NCI-H345 treated with DMSO at 0.1 percent for 48 hours (cell line): ENCODE measurements at regions not wholly inside any gene's neighbourhood (a gene's known extent, or its start where the extent isn't known, plus 50 kb on each side); places are given as distances from the start of the nearest gene placed in this dataset.

ENCODE experiments used
- DNase-seq: peaks from one replicate; lab custom pipeline; 2025; ENCODE audit not compliant: unreplicated experiment; lab: John Stamatoyannopoulos, UW

DNA sequence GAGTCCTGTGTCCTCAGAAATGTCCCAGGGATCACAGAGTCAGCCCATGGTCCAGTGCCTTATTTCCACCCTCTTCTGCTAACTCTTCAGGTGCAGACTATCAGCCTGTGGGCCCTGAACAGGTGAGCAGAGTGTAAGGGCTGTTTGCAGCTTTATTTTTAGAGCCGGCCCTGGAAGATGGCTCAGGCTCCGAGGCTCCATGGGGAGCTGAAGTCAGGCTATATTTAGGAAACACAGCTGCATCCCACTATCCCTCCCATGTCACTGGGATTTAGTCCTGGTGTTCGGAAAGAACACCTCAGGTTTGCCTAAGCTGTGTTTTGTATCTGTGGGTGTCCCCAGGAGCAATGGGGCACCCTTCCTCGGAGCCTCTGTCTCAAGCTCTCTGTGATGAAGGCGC is 126.9 kb downstream of the RPS24 start:
- DNase-seq = no peak

DNA sequence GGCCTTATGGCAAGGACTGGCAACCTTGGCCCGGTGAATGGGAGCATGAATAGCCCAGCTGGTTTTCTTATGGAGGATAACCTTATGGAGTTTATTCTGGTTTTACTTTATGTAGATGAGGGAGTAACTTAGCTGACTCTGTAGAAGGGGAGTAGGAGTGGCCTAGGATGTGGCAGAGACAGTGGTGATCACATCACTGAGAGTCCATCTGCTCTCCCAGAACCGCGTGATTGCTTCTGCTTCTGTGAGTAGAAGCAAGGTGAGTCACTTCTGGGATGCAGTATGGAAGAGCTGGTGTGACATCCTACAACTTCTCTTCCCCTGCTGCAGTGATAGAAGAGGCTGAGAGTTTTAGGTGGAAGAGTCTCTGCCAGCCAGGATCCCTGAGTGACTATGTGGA is 129.2 kb downstream of the RPS24 start:
- no peak for DNase-seq

GRCh38 chr10:78164702-78165101 is 131.0 kb downstream of the RPS24 start:
- no peak for DNase-seq

DNA sequence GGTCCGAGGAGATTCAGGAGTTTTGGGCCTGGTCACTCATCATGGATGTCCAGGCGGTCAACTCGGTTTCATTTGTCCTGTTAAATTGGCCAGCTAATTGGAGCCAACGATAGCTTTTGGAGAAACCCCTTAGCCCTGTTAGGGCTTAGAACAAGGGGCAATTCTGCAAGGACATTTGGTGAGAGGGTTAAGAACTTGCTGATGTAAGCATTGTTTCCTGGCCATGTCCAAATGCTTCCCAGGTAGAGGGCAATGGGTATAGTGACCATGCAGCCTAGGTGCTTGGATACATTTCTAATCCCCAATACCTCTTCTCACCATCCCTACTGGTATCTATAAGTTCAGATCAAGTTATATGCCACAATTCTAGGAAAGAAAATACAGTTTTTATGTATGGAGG is 131.5 kb downstream of the RPS24 start:
- no peak for DNase-seq

GRCh38 chr10:78165617-78166016 is 132.0 kb downstream of the RPS24 start:
- DNase-seq = no peak

- DNase-seq = no peak
Measured at GRCh38 chr10:78166261-78166660, 132.6 kb downstream of the RPS24 start.

DNA sequence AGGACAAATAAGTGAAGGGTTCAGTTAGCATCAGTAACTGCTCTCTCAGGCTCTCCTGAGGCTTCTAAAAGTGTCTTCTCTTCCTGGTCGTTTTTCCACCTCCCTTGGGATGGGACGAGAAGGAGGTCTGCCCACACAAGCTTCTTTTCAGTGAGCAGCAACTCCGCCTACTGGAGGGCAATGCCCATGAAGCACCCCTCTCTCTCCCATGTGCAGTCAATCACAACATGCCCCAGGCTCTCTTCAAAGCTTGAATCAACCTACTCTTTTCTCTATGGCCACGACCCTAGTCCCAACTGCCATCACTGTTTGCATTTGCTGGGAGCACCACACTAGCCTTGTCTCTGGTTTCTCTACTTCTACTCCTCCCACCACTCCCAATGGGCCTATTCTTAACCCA is 135.6 kb downstream of the RPS24 start:
- no peak for DNase-seq

DNA sequence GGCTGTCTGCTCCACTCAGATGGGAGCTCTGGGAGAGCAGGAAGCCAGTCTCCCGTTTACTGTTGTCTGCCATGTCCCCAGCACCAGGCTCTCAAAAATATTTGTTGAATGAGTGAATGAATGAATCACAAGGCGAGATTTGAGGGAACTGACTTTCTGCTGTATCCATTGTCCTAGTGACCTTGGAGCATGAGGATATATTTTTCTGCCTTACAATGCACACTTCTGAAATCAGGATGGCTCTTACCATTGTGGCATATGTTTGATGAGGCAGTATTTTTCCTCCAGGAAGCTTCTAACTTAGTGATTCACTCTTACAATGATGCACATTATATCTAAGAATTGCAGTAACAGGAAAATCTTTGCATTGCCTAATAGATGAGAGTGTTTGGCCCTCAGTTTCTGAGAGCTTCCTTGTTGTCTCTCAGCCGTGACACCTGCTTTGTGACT is 136.4 kb downstream of the RPS24 start:
- DNase-seq = no peak

DNA sequence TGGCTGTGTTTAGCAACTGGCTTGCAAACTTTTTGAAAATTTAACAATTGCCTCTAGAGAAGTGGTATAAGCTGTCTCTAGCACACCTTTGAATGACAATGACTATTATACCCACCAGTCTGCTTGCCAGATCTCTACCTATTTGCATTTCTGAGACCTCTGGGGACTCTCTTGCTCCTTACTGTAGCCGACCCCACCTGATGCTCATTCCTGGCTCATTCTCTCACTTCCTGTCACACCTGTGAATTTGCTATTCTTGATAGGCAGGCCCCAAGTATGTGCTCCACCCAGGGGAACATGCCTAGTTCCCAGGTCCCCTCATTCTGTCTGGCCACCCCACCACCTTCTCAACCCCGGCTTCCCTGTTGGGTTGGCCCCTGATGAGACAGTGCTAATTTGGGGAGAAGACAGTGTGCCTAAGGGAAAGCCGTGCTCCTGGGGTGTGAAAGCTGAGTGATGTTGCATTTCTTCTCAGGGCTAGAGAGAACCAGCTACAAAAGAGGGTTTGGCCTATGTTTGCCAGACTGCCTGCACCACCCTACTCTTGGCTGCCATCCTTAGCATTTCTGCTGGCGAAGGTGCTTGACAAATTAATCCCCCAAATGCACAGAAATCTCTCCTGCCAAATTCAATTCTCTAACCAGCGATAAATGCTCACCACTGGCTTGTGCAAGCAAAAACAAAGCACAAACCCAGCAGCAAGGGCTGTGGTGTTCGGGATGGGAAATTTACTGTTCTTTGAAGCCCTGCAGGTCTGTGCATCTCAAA is 138.2 kb downstream of the RPS24 start:
- no peak for DNase-seq

GRCh38 chr10:78173360-78174015 is 139.8 kb downstream of the RPS24 start:
- no peak for DNase-seq

- no peak for DNase-seq
Measured at GRCh38 chr10:78175444-78176015, 141.9 kb downstream of the RPS24 start.

- DNase-seq = no peak
Measured at GRCh38 chr10:78176320-78177317, 143.0 kb downstream of the RPS24 start.

DNA sequence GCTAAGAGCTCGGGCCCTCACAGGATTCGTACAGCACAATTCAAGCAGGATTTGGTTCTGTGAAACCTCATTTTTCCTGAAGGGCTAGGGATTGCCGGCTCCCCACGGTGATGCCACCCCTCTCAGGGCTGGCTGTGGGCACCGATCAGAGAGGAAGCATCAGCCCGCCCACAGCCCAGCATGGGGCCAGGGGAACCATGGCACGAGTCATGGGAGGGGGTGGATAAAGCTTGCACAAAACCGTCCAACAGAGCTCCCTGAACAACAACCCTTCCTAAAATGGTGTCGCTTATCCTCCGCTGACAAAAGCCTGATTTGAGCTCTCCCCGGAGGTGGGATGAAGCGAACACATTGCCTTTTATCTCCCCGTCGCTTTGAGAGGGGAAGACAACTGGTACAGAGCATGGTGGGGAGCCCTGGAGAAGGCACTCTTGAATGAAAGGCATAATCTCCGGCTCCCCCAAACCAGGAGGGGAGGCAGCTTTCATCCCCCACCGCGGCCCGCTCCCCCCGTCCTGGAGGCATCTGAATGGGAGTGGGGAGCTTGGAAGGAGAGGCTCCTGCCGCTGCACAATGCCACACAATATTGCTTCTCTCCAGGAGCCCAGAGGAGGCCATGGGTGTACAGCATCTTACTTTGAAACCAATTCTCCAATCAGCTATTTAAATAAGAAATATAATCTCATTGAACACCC is 144.0 kb downstream of the RPS24 start:
- no peak for DNase-seq

GRCh38 chr10:78178397-78178796 is 144.7 kb downstream of the RPS24 start:
- DNase-seq = no peak

DNA sequence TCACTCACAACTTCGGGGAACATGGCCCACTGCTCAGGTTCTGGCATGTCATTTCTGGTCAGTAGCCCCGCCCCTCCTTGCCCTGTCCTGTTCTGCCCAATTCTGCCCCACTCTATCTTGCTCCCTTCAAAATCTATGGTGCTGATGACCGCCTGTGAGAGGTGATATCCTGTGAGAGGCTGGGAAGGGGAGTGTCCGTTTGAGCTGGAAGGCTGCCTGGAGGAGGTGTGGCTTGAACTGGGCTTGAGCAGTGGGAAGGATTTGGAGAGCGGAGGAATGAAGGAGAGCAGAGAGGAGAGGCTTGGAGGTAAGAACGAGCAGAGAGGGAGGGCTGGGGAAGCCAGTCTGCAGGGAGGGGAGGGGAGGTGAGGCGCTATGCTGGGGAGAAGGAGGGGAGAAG is 145.3 kb downstream of the RPS24 start:
- no peak for DNase-seq

GRCh38 chr10:78179886-78180705 is 146.4 kb downstream of the RPS24 start:
- no peak for DNase-seq

DNA sequence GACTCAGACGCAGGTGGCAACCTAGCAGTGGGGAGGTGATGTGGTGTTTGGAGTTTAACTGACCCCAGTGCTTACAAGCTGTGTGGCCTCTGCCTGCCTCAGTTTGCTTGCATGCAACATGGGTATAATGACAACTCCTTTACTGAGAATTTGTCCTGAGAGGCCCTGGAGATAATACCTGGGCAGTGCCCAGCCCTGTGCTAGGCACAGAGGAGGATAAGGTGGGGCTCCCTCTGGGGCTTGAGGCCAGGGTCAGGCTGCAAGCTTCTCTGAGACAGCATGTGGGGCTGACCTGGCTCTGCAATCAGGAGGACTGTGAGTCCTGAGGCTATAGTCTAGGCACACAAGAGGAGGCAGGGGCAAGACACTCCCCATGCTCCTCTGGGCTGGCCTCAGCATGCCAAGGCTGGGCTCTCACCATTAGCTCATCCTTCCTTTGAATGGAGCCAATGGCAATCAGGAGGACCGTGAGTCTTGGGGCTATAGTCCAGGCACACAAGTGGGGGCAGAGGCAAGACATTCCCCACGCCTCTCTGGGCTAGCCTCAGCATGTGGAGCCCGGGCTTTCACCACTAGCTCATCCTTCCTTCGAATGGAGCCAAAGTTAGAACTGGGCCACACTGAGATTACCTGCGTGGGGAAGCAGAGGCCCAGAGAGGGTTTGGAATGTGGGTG is 147.9 kb downstream of the RPS24 start:
- DNase-seq = no peak

GRCh38 chr10:78182841-78183240 is 149.2 kb downstream of the RPS24 start:
- no peak for DNase-seq
